ENCODE measurements at regions not wholly inside any gene's neighbourhood (a gene's known extent, or its start where the extent isn't known, plus 50 kb on each side); places are given as distances from the start of the nearest gene placed in this dataset.
A peak's percentile ranks its signal among the peaks of the same experiment; 100 is the strongest.

- DNase-seq, result no peak
- ATAC-seq, result peak in 2 of 4 donors; percentile 56 to 60
- intact Hi-C loops (cut with DNase I), result no loop called here
- no peak overlapping the region for H3K4me3 ChIP-seq
- WGBS, 3 donors, result 3 to 14% (median 14%) methylated on average over 2 of the region's 2 CpGs
- no peak for TF ChIP-seq CTCF (IDR thresholded peaks at IDR 0.05)
- no peaks in the 10 kb centered on the region for H3K27me3 ChIP-seq (ENCODE audit: insufficient read depth in 3 of 3, low read length in 2 of 3)
- no peaks in the 10 kb centered on the region for H3K9me3 ChIP-seq
- no peak overlapping the region for H3K27ac ChIP-seq
- no peaks in the 10 kb centered on the region for H3K36me3 ChIP-seq (ENCODE audit: insufficient read depth in 1 of 2, low read depth in 1 of 2)
- peaks cover 6% of the 10 kb centered on the region for H3K4me1 ChIP-seq
Observed at GRCh38 chr12:58249610-58250009, 308.2 kb downstream of the ATP23 start.

DNA sequence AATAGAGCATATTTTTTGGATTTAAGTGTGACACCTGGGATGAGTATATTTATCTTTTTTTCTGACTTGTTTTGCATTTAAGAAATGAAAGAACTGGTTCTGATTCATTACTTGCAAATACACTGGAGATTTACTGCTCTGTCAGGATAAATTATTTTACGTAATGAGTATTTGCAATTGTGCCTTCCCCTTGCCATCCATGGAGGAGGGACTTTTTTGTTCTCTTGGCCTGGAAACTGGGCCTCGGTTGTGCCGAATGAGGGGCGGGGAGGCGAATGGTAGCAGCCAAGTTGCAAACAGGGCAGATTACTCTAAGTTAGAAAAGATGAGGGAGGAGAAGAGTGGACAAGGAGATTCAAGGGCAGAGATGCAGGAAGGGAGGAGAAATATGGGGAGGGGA is 308.7 kb downstream of the ATP23 start:
- no peak for TF ChIP-seq CTCF (IDR thresholded peaks at IDR 0.05)
- H3K4me1 ChIP-seq, result peaks cover 6% of the 10 kb centered on the region
- intact Hi-C loops (cut with DNase I), result no loop called here
- ATAC-seq (no peak), DNase-seq (no peak)
- H3K27me3 ChIP-seq (ENCODE audit: insufficient read depth in 3 of 3, low read length in 2 of 3), result no peaks in the 10 kb centered on the region
- H3K36me3 ChIP-seq (ENCODE audit: insufficient read depth in 1 of 2, low read depth in 1 of 2), result no peaks in the 10 kb centered on the region
- H3K9me3 ChIP-seq, result no peaks in the 10 kb centered on the region
- H3K27ac ChIP-seq, result no peak overlapping the region
- 42 to 76% (median 59%) methylated on average over 5 of the region's 5 CpGs for WGBS, 3 donors
- H3K4me3 ChIP-seq, result no peak overlapping the region

GRCh38 chr12:58252914-58253313 is 311.5 kb downstream of the ATP23 start:
- ATAC-seq (no peak), DNase-seq (no peak)
- no peaks in the 10 kb centered on the region for H3K36me3 ChIP-seq (ENCODE audit: insufficient read depth in 1 of 2, low read depth in 1 of 2)
- H3K4me3 ChIP-seq, result no peak overlapping the region
- no peak for TF ChIP-seq CTCF (IDR thresholded peaks at IDR 0.05)
- intact Hi-C loops (cut with DNase I), result no loop called here
- H3K9me3 ChIP-seq, result no peaks in the 10 kb centered on the region
- no peak overlapping the region for H3K27ac ChIP-seq
- WGBS, 3 donors, result 69 to 75% (median 74%) methylated on average over 2 of the region's 2 CpGs
- H3K4me1 ChIP-seq, result peaks cover 6% of the 10 kb centered on the region
- no peaks in the 10 kb centered on the region for H3K27me3 ChIP-seq (ENCODE audit: insufficient read depth in 3 of 3, low read length in 2 of 3)

DNA sequence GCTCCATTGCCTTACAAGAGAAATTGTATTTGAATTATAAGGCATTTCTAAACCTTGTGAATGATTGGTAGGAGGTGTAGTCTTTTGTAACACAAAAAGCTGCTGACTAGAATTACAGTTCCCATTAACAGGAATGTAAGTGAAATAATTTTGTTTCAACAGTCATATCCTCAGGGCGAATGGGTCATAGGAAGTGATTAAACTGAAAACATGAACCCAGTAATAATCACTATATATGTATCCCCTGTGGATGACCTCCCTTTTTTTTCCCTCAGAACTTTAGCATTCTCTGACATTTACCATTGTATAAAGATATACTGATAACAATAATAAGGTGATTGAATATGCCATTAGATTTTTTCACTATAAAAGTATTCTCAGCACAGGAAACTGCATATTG is 312.3 kb downstream of the ATP23 start:
- Histone ChIP-seq H3K27me3 (ENCODE audit: insufficient read depth in 3 of 3, low read length in 2 of 3) (no peaks in the 10 kb centered on the region), H3K27ac (no peak overlapping the region), H3K9me3 (no peaks in the 10 kb centered on the region), H3K36me3 (ENCODE audit: insufficient read depth in 1 of 2, low read depth in 1 of 2) (no peaks in the 10 kb centered on the region), H3K4me1 (peaks cover 6% of the 10 kb centered on the region), H3K4me3 (no peak overlapping the region)
- intact Hi-C loops (cut with DNase I), result no loop called here
- TF ChIP-seq CTCF (IDR thresholded peaks at IDR 0.05), result no peak
- DNase-seq (no peak), ATAC-seq (no peak)
- 65 to 69% (median 65%) methylated on average over 1 of the region's 1 CpG for WGBS, 3 donors

- H3K4me3 ChIP-seq, result no peak overlapping the region
- H3K9me3 ChIP-seq, result no peaks in the 10 kb centered on the region
- no peak for TF ChIP-seq CTCF (IDR thresholded peaks at IDR 0.05)
- H3K27me3 ChIP-seq (ENCODE audit: insufficient read depth in 3 of 3, low read length in 2 of 3), result no peaks in the 10 kb centered on the region
- intact Hi-C loops (cut with DNase I), result no loop called here
- no peak for DNase-seq
- H3K4me1 ChIP-seq, result peaks cover 3% of the 10 kb centered on the region
- H3K36me3 ChIP-seq (ENCODE audit: insufficient read depth in 1 of 2, low read depth in 1 of 2), result no peaks in the 10 kb centered on the region
- H3K27ac ChIP-seq, result no peak overlapping the region
- no peak for ATAC-seq
- WGBS, 3 donors, result 66 to 94% (median 78%) methylated on average over 1 of the region's 1 CpG
Observed at GRCh38 chr12:58254463-58255100, 313.2 kb downstream of the ATP23 start.
